OCI-LY1 (cell line): ENCODE measurements at regions not wholly inside any gene's neighbourhood (a gene's known extent, or its start where the extent isn't known, plus 50 kb on each side); places are given as distances from the start of the nearest gene placed in this dataset.

Experiments
- CTCF ChIP-seq: fragments of 200-600 bp; sonication (generic), shearing (Covaris generic); IDR thresholded peaks from 2 replicates; pipeline ENCODE4 v1.5.1; 2017; ENCODE audit warnings: mild to moderate bottlenecking, antibody characterized with exemption, low read length, moderate library complexity, mixed read lengths
- EZH2 ChIP-seq: fragments of 200-600 bp; sonication (generic), shearing (Covaris generic); IDR thresholded peaks from 2 replicates; pipeline ENCODE4 v1.8.0; 2017; ENCODE audit warnings: borderline replicate concordance, mixed run types, mild to moderate bottlenecking, antibody characterized with exemption, low read length, moderate library complexity, mixed read lengths

GRCh38 chr6:28748192-28748591 is 175.6 kb downstream of the TRIM27 start:
- TF ChIP-seq CTCF (no peak), EZH2 (no peak)
